DOHH2 (cell line): ENCODE measurements at regions not wholly inside any gene's neighbourhood (a gene's known extent, or its start where the extent isn't known, plus 50 kb on each side); places are given as distances from the start of the nearest gene placed in this dataset.
"Not testable (repeated sequence)": the region's sequence is repeated elsewhere in the genome, so short reads cannot be mapped to it uniquely, and the experiment has no call there.

Experiments
- H3F3A ChIP-seq: fragments of 200-600 bp; sonication (generic), shearing (Covaris generic); 2 replicates; pipeline ENCODE4 v1.6.0; 2016; ENCODE audit warnings: antibody characterized with exemption, mild to moderate bottlenecking; ENCODE audit not compliant: control insufficient read depth, insufficient read depth
- H3K27ac ChIP-seq: fragments of 200-600 bp; sonication (generic); 2 replicates; pipeline ENCODE4 v1.5.1; 2014; ENCODE audit warnings: low read depth, mild to moderate bottlenecking, low read length, moderate library complexity
- H3K27me3 ChIP-seq: fragments of 200-600 bp; sonication (generic); 2 replicates; pipeline ENCODE4 v1.6.1; 2014; ENCODE audit warnings: mild to moderate bottlenecking, low read length, mixed read lengths; ENCODE audit not compliant: control insufficient read depth
- H3K36me3 ChIP-seq: fragments of 200-600 bp; sonication (generic); 2 replicates; pipeline ENCODE4 v1.6.1; 2014; ENCODE audit warnings: mild to moderate bottlenecking, low read length, moderate library complexity, mixed read lengths; ENCODE audit not compliant: control insufficient read depth
- H3K4me1 ChIP-seq: fragments of 200-600 bp; sonication (generic); 2 replicates; pipeline ENCODE4 v1.6.1; 2014; ENCODE audit warnings: mild to moderate bottlenecking, low read length, mixed read lengths; ENCODE audit not compliant: control insufficient read depth
- H3K4me2 ChIP-seq: fragments of 200-600 bp; sonication (generic); 2 replicates; pipeline ENCODE4 v1.6.0; 2014; ENCODE audit warnings: mild to moderate bottlenecking, low read length, moderate library complexity
- H3K4me3 ChIP-seq: fragments of 200-600 bp; sonication (generic); 2 replicates; pipeline ENCODE4 v1.5.1; 2014; ENCODE audit warnings: mild to moderate bottlenecking, low read length, mixed read lengths
- H3K79me2 ChIP-seq: fragments of 200-600 bp; sonication (generic); 2 replicates; pipeline ENCODE4 v1.6.1; 2014; ENCODE audit warnings: mild to moderate bottlenecking, low read length, mixed read lengths; ENCODE audit not compliant: control insufficient read depth
- H3K9me2 ChIP-seq: fragments of 200-600 bp; sonication (generic); replicated peaks from 2 replicates; pipeline ENCODE4 v1.6.1; 2014; ENCODE audit warnings: mild to moderate bottlenecking, low read length, mixed read lengths; ENCODE audit not compliant: control insufficient read depth
- H3K9me3 ChIP-seq: fragments of 200-600 bp; sonication (generic); 2 replicates; pipeline ENCODE4 v1.6.1; 2014; ENCODE audit warnings: antibody characterized with exemption, low read length, mixed read lengths; ENCODE audit not compliant: control insufficient read depth, insufficient read depth
- H4K20me1 ChIP-seq: fragments of 200-600 bp; sonication (generic); 2 replicates; pipeline ENCODE4 v1.6.0; 2014; ENCODE audit warnings: low read depth, mild to moderate bottlenecking, antibody characterized with exemption, low read length, moderate library complexity; ENCODE audit not compliant: control insufficient read depth, insufficient read depth
- CTCF ChIP-seq: fragments of 200-600 bp; sonication (generic); IDR thresholded peaks from one replicate; pipeline ENCODE4 v1.5.1; 2014; ENCODE audit warnings: antibody characterized with exemption, mild to moderate bottlenecking, low read depth, low read length; ENCODE audit not compliant: poor library complexity, severe bottlenecking
- EZH2phosphoT487 ChIP-seq: fragments of 200-600 bp; sonication (generic); IDR thresholded peaks from 2 replicates; pipeline ENCODE4 v1.6.1; 2017; ENCODE audit warnings: borderline replicate concordance, mild to moderate bottlenecking, antibody characterized with exemption, low read length, moderate library complexity, mixed read lengths

- no peaks in the 10 kb centered on the region for H4K20me1 ChIP-seq
- H3K27ac ChIP-seq: no peak overlapping the region
- H3K27me3 ChIP-seq: 0 out of 2 replicates have a peak, but pooled peaks cover under 1% of the 10 kb centered on the region
- TF ChIP-seq EZH2phosphoT487 (no peak), CTCF (no peak)
- no peaks in the 10 kb centered on the region for H3K36me3 ChIP-seq
- no peaks in the 10 kb centered on the region for H3F3A ChIP-seq
- no peaks in the 10 kb centered on the region for H3K4me1 ChIP-seq
- H3K79me2 ChIP-seq: no peaks in the 10 kb centered on the region
- H3K9me3 ChIP-seq: no peaks in the 10 kb centered on the region
- H3K4me2 ChIP-seq: no peak overlapping the region
- no peaks in the 10 kb centered on the region for H3K9me2 ChIP-seq
- H3K4me3 ChIP-seq: no peak overlapping the region
These were observed 225.0 kb downstream of the CYP26B1 start for GRCh38 chr2:71922499-71923142.

GRCh38 chr2:71922091-71922490 lies 225.6 kb downstream of the CYP26B1 start:
- Histone ChIP-seq H3K9me3 (no peaks in the 10 kb centered on the region), H3K79me2 (no peaks in the 10 kb centered on the region), H3K36me3 (no peaks in the 10 kb centered on the region), H3K9me2 (no peaks in the 10 kb centered on the region), H3F3A (no peaks in the 10 kb centered on the region), H3K27me3 (0 out of 2 replicates have a peak, but pooled peaks cover 2% of the 10 kb centered on the region), H3K4me2 (no peak overlapping the region), H3K4me1 (no peaks in the 10 kb centered on the region), H3K27ac (no peak overlapping the region), H4K20me1 (no peaks in the 10 kb centered on the region), H3K4me3 (no peak overlapping the region)
- no peak for TF ChIP-seq EZH2phosphoT487
- TF ChIP-seq CTCF: no peak

- H3K79me2 ChIP-seq, H3F3A ChIP-seq, H3K9me2 ChIP-seq, H3K36me3 ChIP-seq, H3K27me3 ChIP-seq, H3K4me2 ChIP-seq, H3K27ac ChIP-seq, H4K20me1 ChIP-seq, H3K9me3 ChIP-seq, H3K4me1 ChIP-seq, H3K4me3 ChIP-seq: not testable (repeated sequence)
These were observed 226.8 kb downstream of the CYP26B1 start for GRCh38 chr2:71920819-71921218.

GRCh38 chr2:71919708-71920107 lies 228.0 kb downstream of the CYP26B1 start:
- H3K9me3 ChIP-seq: no peaks in the 10 kb centered on the region
- H3K4me1 ChIP-seq: no peaks in the 10 kb centered on the region
- no peak overlapping the region for H3K4me2 ChIP-seq

More at GRCh38 chr2:71919708-71920107, 228.0 kb downstream of the CYP26B1 start:
- Histone ChIP-seq H3K79me2 (no peaks in the 10 kb centered on the region), H3K27me3 (0 out of 2 replicates have a peak, but pooled peaks cover 2% of the 10 kb centered on the region), H3K36me3 (no peaks in the 10 kb centered on the region), H3K27ac (no peak overlapping the region), H3K4me3 (no peak overlapping the region), H3F3A (no peaks in the 10 kb centered on the region), H3K9me2 (no peaks in the 10 kb centered on the region), H4K20me1 (no peaks in the 10 kb centered on the region)
- no peak for TF ChIP-seq EZH2phosphoT487
- no peak for TF ChIP-seq CTCF
